GM23338 (cell line): ENCODE measurements at regions not wholly inside any gene's neighbourhood (a gene's known extent, or its start where the extent isn't known, plus 50 kb on each side); places are given as distances from the start of the nearest gene placed in this dataset.

Source experiments
- CREB1 ChIP-seq: fragments of 250-450 bp; sonication (Bioruptor Pico); IDR thresholded peaks from 2 replicates; pipeline ENCODE4 v1.5.0; 2020; ENCODE audit warnings: low read depth, mild to moderate bottlenecking, moderate library complexity
- CTCF ChIP-seq, 2 experiments: fragments of 200-600 bp in 1 of 2; sonication (generic) in 1 of 2; conservative IDR thresholded peaks; 2 replicates each; pipeline versions ENCODE4 v1.5.1 to v1.6.1; 2016 to 2017; ENCODE audit warnings: antibody characterized with exemption in 2 of 2, low read depth in 2 of 2, mild to moderate bottlenecking in 2 of 2, moderate library complexity in 1 of 2
- EZH2 ChIP-seq: fragments of 200-600 bp; sonication (generic); IDR thresholded peaks from one replicate; pipeline ENCODE4 v1.8.0; 2017; ENCODE audit warnings: antibody characterized with exemption, mild to moderate bottlenecking, low read depth; ENCODE audit not compliant: unreplicated experiment
- EZH2phosphoT487 ChIP-seq: fragments of 200-600 bp; sonication (generic); IDR thresholded peaks from one replicate; pipeline ENCODE4 v1.8.1; 2018; ENCODE audit warnings: antibody characterized with exemption; ENCODE audit not compliant: unreplicated experiment
- POLR2AphosphoS5 ChIP-seq: IDR thresholded peaks from 2 replicates; pipeline ENCODE4 v1.6.1; 2016; ENCODE audit warnings: antibody characterized with exemption, low read depth

- no peak for TF ChIP-seq CTCF (conservative IDR thresholded peaks at IDR 0.05; ENCODE audit: low read depth in 2 of 2)
- no peak for TF ChIP-seq EZH2
- TF ChIP-seq POLR2AphosphoS5 = no peak
- TF ChIP-seq CREB1 (CRISPR knock-in tag) = no peak
- TF ChIP-seq EZH2phosphoT487 = no peak
Observed at GRCh38 chr3:73141525-73141924, 80.1 kb downstream of the EBLN2 start.
